Transverse colon (tissue), 4 donors: ENCODE measurements at regions not wholly inside any gene's neighbourhood (a gene's known extent, or its start where the extent isn't known, plus 50 kb on each side); places are given as distances from the start of the nearest gene placed in this dataset.

Experiments
- CTCF ChIP-seq, 5 experiments: fragments of 200-600 bp in 3 of 5; fragments of 450-650 bp in 2 of 5; sonication (generic) in 3 of 5; IDR thresholded peaks; 1 replicate in 2 of 5; 2 replicates in 3 of 5; pipeline ENCODE4 v1.5.1; 2016 to 2017; ENCODE audit warnings: antibody characterized with exemption in 5 of 5, inconsistent platforms in 3 of 5, mild to moderate bottlenecking in 2 of 5, moderate library complexity in 1 of 5
- POLR2AphosphoS5 ChIP-seq, 3 donors: sonication (generic); formaldehyde crosslinking; IDR thresholded peaks; one replicate each; pipeline ENCODE4 v1.6.1; 2016; ENCODE audit warnings: antibody characterized with exemption in 3 of 3

DNA sequence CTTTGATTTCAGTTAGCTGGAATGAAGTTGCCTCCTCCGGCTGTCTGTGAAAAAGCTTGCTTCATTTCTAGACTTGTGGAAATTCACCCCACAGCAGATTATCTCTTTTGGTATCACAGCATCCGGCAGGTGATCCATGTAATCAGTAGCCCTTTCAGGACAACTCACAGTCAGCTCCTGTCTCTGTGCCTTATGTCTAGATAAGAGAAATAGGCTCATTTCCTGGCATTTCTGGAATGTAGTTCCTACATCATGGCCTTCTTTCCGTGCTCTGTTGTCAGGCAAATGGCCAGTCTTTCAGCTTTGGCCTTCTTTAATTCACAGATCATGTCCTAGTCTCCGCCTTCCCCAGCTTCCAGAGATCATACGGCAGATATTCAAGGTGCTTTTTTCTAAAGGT, 455.4 kb downstream of the NUP35 start:
- no peak for TF ChIP-seq POLR2AphosphoS5 (IDR thresholded peaks at IDR 0.05)
- no peak for TF ChIP-seq CTCF (IDR thresholded peaks at IDR 0.05)
